HPDE6-E6E7 (cell line): ENCODE measurements at regions not wholly inside any gene's neighbourhood (a gene's known extent, or its start where the extent isn't known, plus 50 kb on each side); places are given as distances from the start of the nearest gene placed in this dataset.
"Not testable (repeated sequence)": the region's sequence is repeated elsewhere in the genome, so short reads cannot be mapped to it uniquely, and the experiment has no call there.

Experiments
- DNase-seq: peaks from one replicate; pipeline ENCODE4 v3.0.0; 2011; ENCODE audit warnings: missing footprints; ENCODE audit errors: extremely low spot score

- DNase-seq, result no peak
These were observed 860.0 kb downstream of the LTN1 start for GRCh38 chr21:28132713-28133112.

GRCh38 chr21:28127175-28127785 is 865.4 kb downstream of the LTN1 start:
- no peak for DNase-seq

GRCh38 chr21:28126521-28127174 is 866.0 kb downstream of the LTN1 start:
- DNase-seq, result no peak

GRCh38 chr21:28124541-28124940 is 868.1 kb downstream of the LTN1 start:
- DNase-seq, result no peak

GRCh38 chr21:28118570-28118969 is 874.1 kb downstream of the LTN1 start:
- DNase-seq, result no peak

- DNase-seq, result not testable (repeated sequence)
These were observed 877.7 kb downstream of the LTN1 start for GRCh38 chr21:28114986-28115385.

GRCh38 chr21:28113718-28114117 is 879.0 kb downstream of the LTN1 start:
- DNase-seq, result no peak

GRCh38 chr21:28112511-28112910 is 880.2 kb downstream of the LTN1 start:
- no peak for DNase-seq

- DNase-seq, result no peak
These were observed 881.5 kb downstream of the LTN1 start for GRCh38 chr21:28111151-28111619.

- DNase-seq, result no peak
These were observed 882.0 kb downstream of the LTN1 start for GRCh38 chr21:28110716-28111115.

GRCh38 chr21:28110074-28110473 is 882.6 kb downstream of the LTN1 start:
- no peak for DNase-seq

GRCh38 chr21:28106370-28106890 is 886.2 kb downstream of the LTN1 start:
- no peak for DNase-seq

GRCh38 chr21:28104346-28104745 is 888.3 kb downstream of the LTN1 start:
- DNase-seq, result no peak

GRCh38 chr21:28100366-28100765 is 892.3 kb downstream of the LTN1 start:
- DNase-seq, result no peak

- no peak for DNase-seq
These were observed 893.5 kb downstream of the LTN1 start for GRCh38 chr21:28099001-28099705.

GRCh38 chr21:28091466-28091865 is 901.2 kb downstream of the LTN1 start:
- no peak for DNase-seq

GRCh38 chr21:28090546-28090945 is 902.1 kb downstream of the LTN1 start:
- no peak for DNase-seq

- no peak for DNase-seq
These were observed 902.9 kb downstream of the LTN1 start for GRCh38 chr21:28089599-28090441.

- DNase-seq, result no peak
These were observed 905.7 kb downstream of the LTN1 start for GRCh38 chr21:28086861-28087581.

GRCh38 chr21:28084951-28085350 is 907.7 kb downstream of the LTN1 start:
- no peak for DNase-seq

GRCh38 chr21:28083350-28083749 is 909.3 kb downstream of the LTN1 start:
- no peak for DNase-seq
